ENCODE measurements at regions not wholly inside any gene's neighbourhood (a gene's known extent, or its start where the extent isn't known, plus 50 kb on each side); places are given as distances from the start of the nearest gene placed in this dataset.

- Histone ChIP-seq H3K27me3 (ENCODE audit: control insufficient read depth, insufficient read depth, low read length) (no peaks in the 10 kb centered on the region), H3K9me3 (ENCODE audit: control insufficient read depth in 2 of 3, insufficient read depth in 1 of 3, low read length in 3 of 3) (peaks cover 0 to under 1% (median 0%) of the 10 kb centered on the region in 3 donors), H3K9ac (ENCODE audit: low read length in 3 of 3) (no peak overlapping the region), H3K4me1 (ENCODE audit: control insufficient read depth in 2 of 3, insufficient read depth in 2 of 3, low read depth in 1 of 3, low read length in 3 of 3) (no peaks in the 10 kb centered on the region), H3K27ac (ENCODE audit: low read depth in 2 of 2, low read length in 2 of 2) (no peak overlapping the region), H3K36me3 (ENCODE audit: control insufficient read depth in 2 of 3, insufficient read depth in 3 of 3, low read length in 3 of 3) (no peaks in the 10 kb centered on the region), H3K4me3 (ENCODE audit: low read length in 3 of 3) (no peak overlapping the region)
- TF ChIP-seq, protein P1, sequence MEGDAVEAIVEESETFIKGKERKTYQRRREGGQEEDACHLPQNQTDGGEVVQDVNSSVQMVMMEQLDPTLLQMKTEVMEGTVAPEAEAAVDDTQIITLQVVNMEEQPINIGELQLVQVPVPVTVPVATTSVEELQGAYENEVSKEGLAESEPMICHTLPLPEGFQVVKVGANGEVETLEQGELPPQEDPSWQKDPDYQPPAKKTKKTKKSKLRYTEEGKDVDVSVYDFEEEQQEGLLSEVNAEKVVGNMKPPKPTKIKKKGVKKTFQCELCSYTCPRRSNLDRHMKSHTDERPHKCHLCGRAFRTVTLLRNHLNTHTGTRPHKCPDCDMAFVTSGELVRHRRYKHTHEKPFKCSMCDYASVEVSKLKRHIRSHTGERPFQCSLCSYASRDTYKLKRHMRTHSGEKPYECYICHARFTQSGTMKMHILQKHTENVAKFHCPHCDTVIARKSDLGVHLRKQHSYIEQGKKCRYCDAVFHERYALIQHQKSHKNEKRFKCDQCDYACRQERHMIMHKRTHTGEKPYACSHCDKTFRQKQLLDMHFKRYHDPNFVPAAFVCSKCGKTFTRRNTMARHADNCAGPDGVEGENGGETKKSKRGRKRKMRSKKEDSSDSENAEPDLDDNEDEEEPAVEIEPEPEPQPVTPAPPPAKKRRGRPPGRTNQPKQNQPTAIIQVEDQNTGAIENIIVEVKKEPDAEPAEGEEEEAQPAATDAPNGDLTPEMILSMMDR (IDR thresholded peaks at IDR 0.05; ENCODE audit: borderline replicate concordance, extremely low read depth, insufficient read depth), result no peak
- intact Hi-C loops (cut with DNase I), result no loop called here
- DNase-seq (no peak), FAIRE-seq (no peak)
Measured at GRCh38 chr12:45502481-45503128, 226.9 kb upstream of the ARID2 start.

- no peak for FAIRE-seq
- no peak overlapping the region for H3K9ac ChIP-seq (ENCODE audit: low read length in 3 of 3)
- no peaks in the 10 kb centered on the region for H3K36me3 ChIP-seq (ENCODE audit: control insufficient read depth in 2 of 3, insufficient read depth in 3 of 3, low read length in 3 of 3)
- no peak overlapping the region for H3K4me3 ChIP-seq (ENCODE audit: low read length in 3 of 3)
- H3K4me1 ChIP-seq (ENCODE audit: control insufficient read depth in 2 of 3, insufficient read depth in 2 of 3, low read depth in 1 of 3, low read length in 3 of 3), result no peaks in the 10 kb centered on the region
- peaks cover 0 to 4% (median 0%) of the 10 kb centered on the region in 3 donors for H3K9me3 ChIP-seq (ENCODE audit: control insufficient read depth in 2 of 3, insufficient read depth in 1 of 3, low read length in 3 of 3)
- no peaks in the 10 kb centered on the region for H3K27me3 ChIP-seq (ENCODE audit: control insufficient read depth, insufficient read depth, low read length)
- DNase-seq, result no peak
- intact Hi-C loops (cut with DNase I), result no loop called here
- no peak overlapping the region for H3K27ac ChIP-seq (ENCODE audit: low read depth in 2 of 2, low read length in 2 of 2)
- TF ChIP-seq, protein P1 (IDR thresholded peaks at IDR 0.05; ENCODE audit: borderline replicate concordance, extremely low read depth, insufficient read depth), result no peak
Measured at GRCh38 chr12:45503899-45504298, 225.6 kb upstream of the ARID2 start.

GRCh38 chr12:45504316-45505010 lies 225.0 kb upstream of the ARID2 start:
- FAIRE-seq (no peak), DNase-seq (no peak)
- Histone ChIP-seq H3K27me3 (ENCODE audit: control insufficient read depth, insufficient read depth, low read length) (no peaks in the 10 kb centered on the region), H3K9me3 (ENCODE audit: control insufficient read depth in 2 of 3, insufficient read depth in 1 of 3, low read length in 3 of 3) (peaks cover 0 to 4% (median 0%) of the 10 kb centered on the region in 3 donors), H3K4me3 (ENCODE audit: low read length in 3 of 3) (no peak overlapping the region), H3K9ac (ENCODE audit: low read length in 3 of 3) (no peak overlapping the region), H3K4me1 (ENCODE audit: control insufficient read depth in 2 of 3, insufficient read depth in 2 of 3, low read depth in 1 of 3, low read length in 3 of 3) (no peaks in the 10 kb centered on the region), H3K36me3 (ENCODE audit: control insufficient read depth in 2 of 3, insufficient read depth in 3 of 3, low read length in 3 of 3) (no peaks in the 10 kb centered on the region), H3K27ac (ENCODE audit: low read depth in 2 of 2, low read length in 2 of 2) (no peak overlapping the region)
- TF ChIP-seq, protein P1 (IDR thresholded peaks at IDR 0.05; ENCODE audit: borderline replicate concordance, extremely low read depth, insufficient read depth), result no peak
- intact Hi-C loops (cut with DNase I), result no loop called here
